Activated B cell treated with CpG ODN at 0.5 μM for 24 hours (primary cell): ENCODE measurements at regions not wholly inside any gene's neighbourhood (a gene's known extent, or its start where the extent isn't known, plus 50 kb on each side); places are given as distances from the start of the nearest gene placed in this dataset.
"Not testable (repeated sequence)": the region's sequence is repeated elsewhere in the genome, so short reads cannot be mapped to it uniquely, and the experiment has no call there.

Source experiments
- ATAC-seq: fragments of 200-7000 bp; cut with Tn5 transposase; one replicate; pipeline ENCODE4 v1.10.0; 2021; ENCODE audit warnings: low read depth, mild to moderate bottlenecking, moderate library complexity
- CTCF ChIA-PET: fragments of 350-600 bp; sonication (Branson Sonifier 250); formaldehyde crosslinking; loops from one replicate; lab custom pipeline; 2021; ENCODE audit warnings: antibody characterized with exemption; lab: Charles Lee
- POLR2A ChIA-PET: fragments of 350-600 bp; sonication (Branson Sonifier 250); formaldehyde crosslinking; loops from one replicate; lab custom pipeline; 2021; ENCODE audit warnings: antibody characterized with exemption; lab: Charles Lee
- DNase-seq: peaks from one replicate; pipeline ENCODE4 v3.0.0; 2022
- H3K27ac Mint-ChIP-seq: one replicate; pipeline ENCODE4 v1.8.0; 2020; ENCODE audit warnings: mixed read lengths
- H3K27me3 Mint-ChIP-seq: one replicate; pipeline ENCODE4 v1.8.0; 2021; ENCODE audit warnings: mixed read lengths
- H3K36me3 Mint-ChIP-seq: one replicate; pipeline ENCODE4 v1.8.0; 2021; ENCODE audit warnings: low read depth, mixed read lengths
- H3K4me1 Mint-ChIP-seq: one replicate; pipeline ENCODE4 v1.8.0; 2021; ENCODE audit warnings: mixed read lengths
- H3K4me3 Mint-ChIP-seq: one replicate; pipeline ENCODE4 v1.8.0; 2020; ENCODE audit warnings: mild to moderate bottlenecking, mixed read lengths
- H3K9me3 Mint-ChIP-seq: one replicate; pipeline ENCODE4 v1.8.0; 2020; ENCODE audit warnings: mixed read lengths
- intact Hi-C: fragments of 100-400 bp; cut with micrococcal nuclease; formaldehyde crosslinking; loops from one replicate; pipeline ENCODE4 v1.15.1; 2024
- TF ChIP-seq, protein P1 (sequence below): fragments of 200-600 bp; IDR thresholded peaks from one replicate; pipeline ENCODE4 v1.8.0; 2022; ENCODE audit warnings: antibody characterized with exemption, mild to moderate bottlenecking

DNA sequence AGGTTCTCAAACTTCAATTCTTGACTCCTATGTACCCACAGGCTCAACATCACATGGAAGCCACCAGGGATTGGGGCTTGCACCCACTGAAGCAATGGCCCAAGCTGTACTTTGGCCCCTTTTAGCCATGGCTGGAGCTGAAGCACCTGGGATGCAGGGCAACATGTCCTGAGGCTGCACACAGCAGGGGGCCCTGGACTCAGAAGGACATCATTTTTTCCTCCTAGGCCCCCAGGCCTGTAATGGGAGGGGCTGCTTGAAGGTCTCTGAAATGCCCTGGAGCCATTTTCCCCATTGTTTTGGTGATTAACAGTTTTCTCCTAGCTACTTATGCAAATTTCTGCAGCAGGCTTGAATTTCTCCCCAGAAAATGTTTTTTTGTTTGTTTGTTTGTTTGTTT, 465.1 kb upstream of the PCDH10 start:
- no peaks in the 10 kb centered on the region for H3K27me3 Mint-ChIP-seq
- H3K9me3 Mint-ChIP-seq, result peaks cover 12% of the 10 kb centered on the region
- CTCF ChIA-PET, result no interaction called here
- DNase-seq (no peak), ATAC-seq (no peak)
- TF ChIP-seq, protein P1, sequence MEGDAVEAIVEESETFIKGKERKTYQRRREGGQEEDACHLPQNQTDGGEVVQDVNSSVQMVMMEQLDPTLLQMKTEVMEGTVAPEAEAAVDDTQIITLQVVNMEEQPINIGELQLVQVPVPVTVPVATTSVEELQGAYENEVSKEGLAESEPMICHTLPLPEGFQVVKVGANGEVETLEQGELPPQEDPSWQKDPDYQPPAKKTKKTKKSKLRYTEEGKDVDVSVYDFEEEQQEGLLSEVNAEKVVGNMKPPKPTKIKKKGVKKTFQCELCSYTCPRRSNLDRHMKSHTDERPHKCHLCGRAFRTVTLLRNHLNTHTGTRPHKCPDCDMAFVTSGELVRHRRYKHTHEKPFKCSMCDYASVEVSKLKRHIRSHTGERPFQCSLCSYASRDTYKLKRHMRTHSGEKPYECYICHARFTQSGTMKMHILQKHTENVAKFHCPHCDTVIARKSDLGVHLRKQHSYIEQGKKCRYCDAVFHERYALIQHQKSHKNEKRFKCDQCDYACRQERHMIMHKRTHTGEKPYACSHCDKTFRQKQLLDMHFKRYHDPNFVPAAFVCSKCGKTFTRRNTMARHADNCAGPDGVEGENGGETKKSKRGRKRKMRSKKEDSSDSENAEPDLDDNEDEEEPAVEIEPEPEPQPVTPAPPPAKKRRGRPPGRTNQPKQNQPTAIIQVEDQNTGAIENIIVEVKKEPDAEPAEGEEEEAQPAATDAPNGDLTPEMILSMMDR, result no peak
- H3K4me1 Mint-ChIP-seq, result no peaks in the 10 kb centered on the region
- intact Hi-C loops, result no loop called here
- H3K4me3 Mint-ChIP-seq, result no peak overlapping the region
- H3K27ac Mint-ChIP-seq, result no peak overlapping the region
- POLR2A ChIA-PET, result no interaction called here
- H3K36me3 Mint-ChIP-seq, result no peaks in the 10 kb centered on the region

DNA sequence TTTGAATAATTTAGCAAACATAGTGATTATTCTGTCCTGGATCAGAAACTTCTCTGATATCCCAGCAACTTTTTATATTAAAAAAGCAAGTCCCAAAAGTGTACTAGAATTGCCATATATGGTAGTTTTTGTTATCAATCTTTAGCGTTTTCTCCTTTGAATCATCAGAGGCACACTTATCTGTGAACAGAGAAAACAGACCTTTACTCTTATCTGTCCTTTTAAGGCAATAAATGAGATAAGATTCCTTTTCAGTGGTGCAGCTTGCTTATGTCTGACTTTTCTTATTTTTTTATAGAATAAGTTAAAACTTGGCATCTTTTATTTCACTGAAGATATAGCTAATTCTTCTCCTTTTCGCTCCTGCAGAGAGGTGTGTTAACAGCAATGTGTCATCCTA, 458.1 kb upstream of the PCDH10 start:
- DNase-seq (no peak), ATAC-seq (no peak)
- Mint-ChIP-seq H3K4me3 (no peak overlapping the region), H3K27me3 (no peaks in the 10 kb centered on the region), H3K4me1 (no peaks in the 10 kb centered on the region), H3K36me3 (no peaks in the 10 kb centered on the region), H3K27ac (no peak overlapping the region), H3K9me3 (peaks cover 12% of the 10 kb centered on the region)
- ChIA-PET POLR2A (no interaction called here), CTCF (no interaction called here)
- intact Hi-C loops, result no loop called here
- TF ChIP-seq, protein P1, result no peak

DNA sequence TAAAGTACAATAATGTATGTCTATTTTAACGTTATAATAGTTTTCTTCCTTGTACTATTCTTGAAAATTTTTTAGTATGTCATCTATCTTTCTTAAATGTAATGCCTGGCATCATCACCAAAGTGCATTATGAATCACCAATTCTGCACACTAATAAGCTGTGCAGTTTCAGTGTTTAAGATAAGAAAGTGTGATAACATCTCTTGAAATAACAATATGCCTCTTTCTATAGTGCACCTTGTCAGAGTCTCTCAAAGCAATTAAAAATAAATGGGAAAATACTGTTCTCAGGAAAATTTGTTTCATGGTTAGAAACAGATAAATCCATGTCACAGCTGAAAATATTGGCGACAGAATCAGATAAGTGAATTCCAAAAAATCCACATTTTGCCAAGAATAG, 457.4 kb upstream of the PCDH10 start:
- Mint-ChIP-seq H3K27ac (no peak overlapping the region), H3K4me1 (no peaks in the 10 kb centered on the region), H3K4me3 (no peak overlapping the region), H3K36me3 (no peaks in the 10 kb centered on the region), H3K9me3 (peaks cover 12% of the 10 kb centered on the region), H3K27me3 (no peaks in the 10 kb centered on the region)
- ChIA-PET CTCF (no interaction called here), POLR2A (no interaction called here)
- ATAC-seq, result no peak
- TF ChIP-seq, protein P1, result no peak
- intact Hi-C loops, result no loop called here
- DNase-seq, result no peak

DNA sequence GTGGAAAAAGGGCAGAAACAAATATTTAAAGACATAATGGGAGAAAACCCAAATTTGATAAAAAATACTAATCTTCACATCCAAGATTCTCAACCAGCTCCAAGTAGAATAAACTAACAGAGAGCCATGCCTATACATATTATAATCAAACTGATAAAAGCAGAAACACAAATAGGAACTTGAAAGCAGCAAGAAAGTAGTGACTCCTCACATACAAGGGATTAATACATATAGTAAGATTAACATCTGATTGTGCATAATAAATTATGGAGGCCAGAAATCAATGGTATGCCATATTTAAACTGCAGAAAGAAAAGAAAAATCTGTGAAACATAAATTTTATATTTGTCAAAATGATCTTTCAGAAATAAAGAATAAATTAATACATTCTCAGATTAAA, 454.3 kb upstream of the PCDH10 start:
- ATAC-seq, result no peak
- TF ChIP-seq, protein P1, result no peak

DNA sequence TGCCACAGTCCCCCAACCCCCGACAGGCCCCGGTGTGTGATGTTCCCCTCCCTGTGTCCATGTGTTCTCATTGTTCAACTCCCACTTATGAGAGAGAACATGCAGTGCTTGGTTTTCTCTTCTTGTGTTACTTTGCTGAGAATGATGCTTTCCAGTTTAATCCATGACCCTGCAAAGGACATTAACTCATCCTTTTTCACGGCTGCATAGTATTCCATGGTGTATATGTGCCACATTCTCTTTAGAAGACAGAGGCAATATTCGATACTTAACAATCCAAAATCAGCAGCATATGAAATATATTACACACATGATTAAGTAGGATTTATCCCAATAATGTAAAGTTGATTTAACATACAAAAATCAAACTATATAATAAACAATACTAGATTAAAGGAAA, 451.6 kb upstream of the PCDH10 start:
- H3K4me3 Mint-ChIP-seq, H3K27ac Mint-ChIP-seq, intact Hi-C loops, H3K27me3 Mint-ChIP-seq, CTCF ChIA-PET, DNase-seq, H3K36me3 Mint-ChIP-seq, POLR2A ChIA-PET, ATAC-seq, H3K4me1 Mint-ChIP-seq: not testable (repeated sequence)
- peaks cover 10% of the 10 kb centered on the region for H3K9me3 Mint-ChIP-seq

More for the DNA sequence above, 454.3 kb upstream of the PCDH10 start:
- POLR2A ChIA-PET, result no interaction called here
- H3K36me3 Mint-ChIP-seq, result no peaks in the 10 kb centered on the region
- CTCF ChIA-PET, result no interaction called here
- peaks cover 7% of the 10 kb centered on the region for H3K9me3 Mint-ChIP-seq
- no peaks in the 10 kb centered on the region for H3K27me3 Mint-ChIP-seq
- intact Hi-C loops, result no loop called here
- no peak for DNase-seq
- no peak overlapping the region for H3K27ac Mint-ChIP-seq
- no peaks in the 10 kb centered on the region for H3K4me1 Mint-ChIP-seq
- no peak overlapping the region for H3K4me3 Mint-ChIP-seq

DNA sequence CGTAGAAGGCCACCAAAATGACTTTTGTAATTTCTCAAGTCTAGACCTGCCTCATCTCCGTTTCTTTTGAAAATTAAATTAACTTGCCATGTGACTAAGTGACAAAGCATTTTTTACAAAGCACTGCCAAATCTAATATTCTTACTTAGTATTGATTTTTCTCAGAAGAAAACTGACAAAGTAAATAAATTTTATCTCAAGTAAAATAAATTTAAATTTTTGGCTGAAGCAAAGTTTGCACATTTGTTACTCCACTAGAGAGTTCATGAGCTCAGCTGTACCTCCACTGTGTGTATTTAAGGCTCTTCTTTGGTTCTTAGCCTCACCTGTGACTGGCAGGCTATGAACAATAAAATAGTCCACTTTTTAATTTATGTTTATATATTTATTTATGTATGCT, 441.1 kb upstream of the PCDH10 start:
- ATAC-seq (no peak), DNase-seq (no peak)
- POLR2A ChIA-PET, result no interaction called here
- H3K27ac Mint-ChIP-seq, result no peak overlapping the region
- no peak overlapping the region for H3K4me3 Mint-ChIP-seq
- H3K4me1 Mint-ChIP-seq, result no peaks in the 10 kb centered on the region
- H3K36me3 Mint-ChIP-seq, result no peaks in the 10 kb centered on the region
- CTCF ChIA-PET, result no interaction called here
- H3K27me3 Mint-ChIP-seq, result no peaks in the 10 kb centered on the region
- no peaks in the 10 kb centered on the region for H3K9me3 Mint-ChIP-seq
- TF ChIP-seq, protein P1, result no peak
- intact Hi-C loops, result no loop called here
